GM18907 (cell line): ENCODE measurements at regions not wholly inside any gene's neighbourhood (a gene's known extent, or its start where the extent isn't known, plus 50 kb on each side); places are given as distances from the start of the nearest gene placed in this dataset.

Experiments used
- ATAC-seq: cut with Tn5 transposase; IDR thresholded peaks from one replicate; pipeline ENCODE4 v1.9.1; 2021; ENCODE audit warnings: mild to moderate bottlenecking, moderate library complexity; ENCODE audit not compliant: unreplicated experiment

- no peak for ATAC-seq
Observed at GRCh38 chr3:127484601-127485388, 105.7 kb downstream of the TPRA1 start.

GRCh38 chr3:127483902-127484591 lies 106.5 kb downstream of the TPRA1 start:
- peak; percentile 86 for ATAC-seq

GRCh38 chr3:127483005-127483641 lies 107.4 kb downstream of the TPRA1 start:
- no peak for ATAC-seq

GRCh38 chr3:127482216-127483004 lies 108.1 kb downstream of the TPRA1 start:
- ATAC-seq, result no peak

- ATAC-seq, result no peak
Observed at GRCh38 chr3:127480196-127480954, 110.2 kb downstream of the TPRA1 start.

- no peak for ATAC-seq
Observed at GRCh38 chr3:127479449-127479848, 111.1 kb downstream of the TPRA1 start.

GRCh38 chr3:127478922-127479321 lies 111.6 kb downstream of the TPRA1 start:
- no peak for ATAC-seq

GRCh38 chr3:127477396-127477795 lies 113.1 kb downstream of the TPRA1 start:
- no peak for ATAC-seq

GRCh38 chr3:127476936-127477335 lies 113.6 kb downstream of the TPRA1 start:
- ATAC-seq, result no peak

- ATAC-seq, result no peak
Observed at GRCh38 chr3:127475975-127476705, 114.4 kb downstream of the TPRA1 start.

- no peak for ATAC-seq
Observed at GRCh38 chr3:127475391-127475790, 115.1 kb downstream of the TPRA1 start.

- no peak for ATAC-seq
Observed at GRCh38 chr3:127473244-127474024, 117.1 kb downstream of the TPRA1 start.

- no peak for ATAC-seq
Observed at GRCh38 chr3:127472506-127472905, 118.0 kb downstream of the TPRA1 start.

- no peak for ATAC-seq
Observed at GRCh38 chr3:127471142-127471541, 119.4 kb downstream of the TPRA1 start.

GRCh38 chr3:127469760-127470159 lies 120.8 kb downstream of the TPRA1 start:
- no peak for ATAC-seq

- ATAC-seq, result no peak
Observed at GRCh38 chr3:127467391-127467790, 123.1 kb downstream of the TPRA1 start.

GRCh38 chr3:127464642-127465041 lies 125.9 kb downstream of the TPRA1 start:
- no peak for ATAC-seq

GRCh38 chr3:127462111-127462655 lies 128.3 kb downstream of the TPRA1 start:
- no peak for ATAC-seq
